GM21528 (cell line): ENCODE measurements at regions not wholly inside any gene's neighbourhood (a gene's known extent, or its start where the extent isn't known, plus 50 kb on each side); places are given as distances from the start of the nearest gene placed in this dataset.

ENCODE experiments used
- ATAC-seq: cut with Tn5 transposase; IDR thresholded peaks from one replicate; pipeline ENCODE4 v1.9.1; 2021; ENCODE audit warnings: mild to moderate bottlenecking, moderate library complexity; ENCODE audit not compliant: unreplicated experiment, low FRiP score

DNA sequence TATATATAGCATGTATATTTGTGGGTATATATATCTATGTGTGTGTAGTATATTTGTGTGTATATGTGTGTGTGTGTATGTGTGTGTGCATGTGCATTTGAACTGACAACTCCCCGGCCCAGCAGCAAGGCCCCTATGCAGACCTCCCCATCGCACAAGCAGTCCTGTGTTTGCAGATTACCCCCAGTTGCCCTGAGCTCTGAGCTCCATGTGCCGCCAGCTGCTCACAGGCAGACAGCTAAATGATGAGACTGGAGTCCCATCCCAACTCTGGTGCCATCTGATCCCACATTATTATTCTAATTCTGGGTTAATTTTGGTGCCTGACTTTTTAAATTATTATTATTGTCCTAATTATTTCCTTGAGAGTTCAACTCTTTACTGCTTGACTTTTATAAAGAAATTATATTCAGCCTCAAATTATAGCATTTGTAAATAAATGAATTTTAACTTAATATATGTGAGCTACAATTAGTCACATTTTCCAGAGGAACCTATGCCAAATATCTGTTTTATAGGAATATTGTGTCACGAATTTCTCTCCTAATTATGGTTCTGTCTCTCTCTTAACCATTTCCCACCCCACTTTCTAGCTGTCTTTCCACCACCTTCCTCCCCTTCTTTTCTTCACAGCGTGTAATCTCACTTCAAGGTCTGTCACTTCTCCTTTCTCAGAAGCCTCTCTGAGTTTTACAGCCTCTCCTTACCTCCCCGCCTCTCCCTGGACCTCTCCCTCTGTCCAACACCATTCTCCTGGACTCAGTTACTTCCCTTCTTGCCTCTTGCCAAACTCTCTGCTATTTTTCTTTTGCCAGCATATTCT, 90.6 kb upstream of the SYNDIG1 start:
- ATAC-seq = no peak

DNA sequence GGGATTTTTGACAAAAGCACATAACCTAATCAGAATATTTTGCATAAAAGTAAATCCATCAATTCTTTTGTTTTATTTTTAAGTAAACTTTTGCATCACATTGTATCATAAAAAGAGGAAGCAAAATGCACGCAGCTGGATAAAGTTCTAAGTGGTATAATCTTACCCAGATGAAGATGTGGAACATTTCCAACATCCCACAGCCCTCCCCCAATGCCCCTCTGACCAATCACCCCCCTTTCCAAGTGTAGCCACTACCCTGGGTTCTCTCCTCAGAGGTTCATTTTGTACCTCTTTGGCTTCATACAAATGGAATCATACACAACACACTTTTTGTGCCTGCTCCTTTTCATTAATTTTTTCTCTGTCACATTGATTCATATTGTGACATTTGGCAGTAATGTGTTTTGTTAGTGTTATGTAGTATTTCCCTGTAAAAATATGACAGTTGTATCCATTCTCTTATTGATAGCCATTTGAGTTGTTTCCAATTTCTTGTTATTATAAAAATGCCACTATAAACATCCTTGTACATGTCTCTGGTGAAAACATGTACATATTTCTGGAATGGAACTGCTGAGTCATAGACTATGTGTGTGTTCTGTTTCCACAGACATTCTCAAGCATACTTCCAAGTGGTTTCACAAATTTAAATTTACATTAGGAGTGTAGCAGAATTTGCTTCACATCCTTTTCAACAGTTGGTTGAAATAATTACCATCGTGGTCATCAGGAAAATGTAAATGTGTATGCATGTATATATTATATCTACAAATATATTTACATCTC, 92.9 kb upstream of the SYNDIG1 start:
- no peak for ATAC-seq

DNA sequence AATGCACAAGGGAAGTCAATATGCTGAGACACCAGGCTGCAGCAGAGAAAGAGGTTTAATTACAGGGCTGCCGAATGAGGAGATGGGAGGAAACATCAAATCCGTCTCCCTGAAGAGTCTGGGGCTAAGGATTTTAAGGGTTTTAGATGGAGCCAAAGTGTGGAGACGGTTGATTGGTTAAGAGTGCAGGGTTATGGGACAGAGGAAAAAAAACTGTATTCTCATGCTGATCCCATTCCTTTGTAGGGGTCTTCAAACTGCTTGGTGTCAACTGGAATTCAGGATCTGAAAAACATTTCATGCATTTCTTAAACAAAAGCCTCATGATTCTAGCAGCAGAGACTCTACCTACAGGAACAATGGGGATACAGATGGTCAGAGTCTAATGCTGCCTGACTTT, 96.1 kb upstream of the SYNDIG1 start:
- ATAC-seq = no peak

DNA sequence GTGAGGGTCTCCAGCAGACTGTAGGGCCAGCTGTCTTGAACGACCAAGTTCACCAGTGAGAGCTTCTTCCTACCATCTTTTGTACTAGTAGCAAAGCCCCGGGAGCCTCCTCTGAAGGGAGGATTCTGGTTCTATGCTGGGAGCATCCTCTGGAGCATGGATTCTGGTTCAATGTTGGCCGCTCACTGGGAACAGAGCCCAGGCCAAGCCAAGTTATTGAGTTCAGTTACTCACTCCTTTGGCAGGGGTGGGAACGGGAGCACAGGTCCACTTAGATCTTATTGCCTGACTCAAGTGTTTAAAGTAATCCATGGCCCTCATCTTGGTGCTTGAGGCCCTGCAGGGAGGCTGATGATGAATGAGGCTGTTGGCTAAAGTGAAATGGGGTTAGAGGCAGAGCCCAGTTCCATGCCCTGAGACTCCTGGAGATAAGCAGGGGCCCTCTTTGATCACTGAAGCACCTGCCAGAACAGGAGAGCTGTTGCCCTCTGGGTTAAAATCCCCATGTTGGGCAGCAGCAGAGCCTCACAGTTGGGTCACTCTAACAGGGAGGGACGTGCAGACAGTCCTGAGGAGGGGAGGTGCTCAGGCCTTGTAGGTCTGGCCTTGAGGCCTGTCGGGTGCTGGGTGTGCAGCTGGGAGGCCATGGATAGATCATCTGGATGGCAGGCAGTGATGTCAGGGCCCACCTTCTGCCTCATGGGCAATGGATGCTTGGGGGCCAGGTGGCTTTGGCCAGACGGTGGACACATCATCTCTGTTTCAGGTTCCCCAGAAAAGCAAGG, 98.3 kb upstream of the SYNDIG1 start:
- ATAC-seq = no peak

DNA sequence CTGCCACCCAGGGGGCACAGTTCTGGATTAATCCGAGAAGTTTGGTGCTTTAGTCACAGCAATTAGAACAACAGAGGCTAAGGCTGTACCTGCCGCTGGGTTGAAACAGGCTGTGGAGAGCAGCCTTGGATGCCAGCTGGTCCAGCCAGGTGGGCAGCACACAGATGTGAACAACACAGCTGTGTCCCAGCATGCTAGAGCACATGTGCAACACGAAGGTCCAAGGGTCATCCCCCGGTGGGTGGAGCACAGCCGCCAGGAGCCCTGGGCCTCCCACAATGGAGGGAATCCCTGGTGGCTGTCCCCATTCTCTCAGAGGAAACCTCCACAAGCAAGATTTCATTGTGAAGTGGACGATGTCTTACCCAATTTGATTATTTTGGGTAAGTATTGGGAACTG, 99.2 kb upstream of the SYNDIG1 start:
- ATAC-seq = no peak

DNA sequence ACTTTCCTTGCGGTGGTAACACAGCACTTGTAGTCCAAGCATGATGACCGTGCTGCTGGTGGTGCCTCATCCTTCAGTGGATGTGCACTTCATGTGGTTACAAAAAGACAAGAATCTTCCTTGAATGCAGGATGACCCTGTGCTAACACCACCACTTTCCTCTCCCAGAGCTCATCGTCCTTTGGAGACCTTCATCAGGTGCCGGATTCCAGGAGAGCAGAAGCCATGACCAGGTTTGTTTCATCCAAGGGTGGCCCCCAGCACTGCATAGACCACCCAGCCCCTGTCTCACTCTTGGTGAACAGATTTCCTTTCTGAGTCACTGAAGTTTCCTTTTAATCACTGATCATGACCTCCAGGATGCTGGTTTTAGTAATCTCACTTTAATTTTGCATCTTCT, 101.2 kb upstream of the SYNDIG1 start:
- no peak for ATAC-seq

DNA sequence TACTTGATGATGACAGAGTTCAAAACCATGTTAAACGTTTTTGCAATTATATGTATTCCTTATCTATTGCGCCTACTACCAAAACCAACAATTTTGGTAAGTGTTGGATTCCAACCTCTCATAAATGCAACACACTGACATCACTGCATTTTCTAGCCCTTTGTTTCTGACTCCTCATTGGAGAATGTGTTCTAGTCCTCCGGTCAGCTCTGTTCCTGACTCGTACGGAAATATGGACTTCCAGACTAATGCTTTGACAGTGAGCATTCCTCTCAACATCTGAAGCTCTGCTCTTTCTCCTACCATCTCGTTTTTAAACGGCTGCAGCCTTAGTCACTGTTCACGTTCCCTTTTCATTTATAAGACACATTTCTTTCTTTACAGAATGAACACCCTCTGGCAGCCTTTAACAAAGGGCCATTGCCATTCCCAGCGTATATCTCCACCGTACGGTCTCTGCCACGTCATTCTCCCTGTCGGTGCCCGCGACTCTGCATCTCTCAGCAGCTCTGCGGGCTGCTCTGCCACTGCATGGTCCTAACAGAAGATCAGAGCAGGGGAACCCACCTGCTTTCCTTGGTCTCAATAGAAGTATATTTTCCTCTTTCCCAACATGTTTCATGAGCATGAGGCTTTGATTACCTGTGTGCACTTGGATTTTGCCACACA, 103.0 kb upstream of the SYNDIG1 start:
- no peak for ATAC-seq

DNA sequence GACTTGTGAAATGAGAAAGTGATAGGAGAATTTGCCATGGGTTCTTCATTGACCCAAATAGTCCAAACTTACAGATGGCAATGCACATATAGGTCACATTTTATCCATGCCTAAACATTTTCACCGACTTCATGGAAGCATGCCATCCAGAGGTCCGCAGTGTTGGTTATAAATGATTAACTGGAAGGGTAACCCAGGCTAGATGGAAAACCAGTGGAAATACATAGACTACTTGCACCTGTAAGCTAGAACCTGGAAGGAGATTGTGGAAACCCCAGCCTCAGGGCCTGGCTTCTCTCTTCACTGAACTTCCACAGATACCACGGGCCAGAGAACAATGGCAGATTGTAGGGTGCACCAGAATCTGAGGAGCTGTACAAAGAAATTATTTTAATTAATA, 103.8 kb upstream of the SYNDIG1 start:
- ATAC-seq = no peak

DNA sequence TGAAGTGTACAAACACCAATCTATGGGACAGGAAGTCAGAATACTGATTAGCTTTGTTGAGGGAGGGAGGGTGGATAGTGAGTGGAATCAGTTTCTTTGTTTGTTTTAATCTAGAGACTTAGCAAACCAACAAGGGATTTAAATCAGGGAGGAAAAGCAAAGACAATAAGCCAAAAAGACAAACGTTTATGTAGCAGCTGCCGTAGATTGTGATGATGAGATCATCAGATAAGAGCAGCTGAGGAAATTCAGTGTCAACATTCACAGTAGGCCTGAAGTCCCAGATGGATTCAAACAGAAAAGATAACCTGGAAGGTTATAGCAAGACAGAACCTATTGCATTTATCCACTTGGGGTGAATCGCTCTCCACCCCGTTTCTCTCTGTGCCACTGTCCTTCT, 104.9 kb upstream of the SYNDIG1 start:
- ATAC-seq = no peak

DNA sequence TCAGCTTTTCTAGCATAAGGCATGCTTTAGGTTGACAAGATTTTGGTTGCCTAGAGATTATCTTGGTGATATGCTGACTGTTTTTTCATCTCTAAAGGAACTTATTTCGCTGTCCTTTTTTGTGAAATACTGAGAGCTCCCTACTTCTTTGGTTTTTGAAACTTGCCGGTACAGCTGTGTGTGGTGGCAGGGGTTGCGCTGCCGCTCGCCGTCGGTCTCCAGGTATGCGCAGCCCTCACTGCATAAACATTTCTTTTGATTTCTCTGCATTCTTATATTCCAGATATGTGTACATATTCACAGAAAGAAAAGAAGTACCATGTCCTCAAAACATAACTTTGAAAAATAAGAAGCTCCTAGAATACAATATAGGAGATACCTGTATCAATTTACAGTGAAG, 106.4 kb upstream of the SYNDIG1 start:
- no peak for ATAC-seq

DNA sequence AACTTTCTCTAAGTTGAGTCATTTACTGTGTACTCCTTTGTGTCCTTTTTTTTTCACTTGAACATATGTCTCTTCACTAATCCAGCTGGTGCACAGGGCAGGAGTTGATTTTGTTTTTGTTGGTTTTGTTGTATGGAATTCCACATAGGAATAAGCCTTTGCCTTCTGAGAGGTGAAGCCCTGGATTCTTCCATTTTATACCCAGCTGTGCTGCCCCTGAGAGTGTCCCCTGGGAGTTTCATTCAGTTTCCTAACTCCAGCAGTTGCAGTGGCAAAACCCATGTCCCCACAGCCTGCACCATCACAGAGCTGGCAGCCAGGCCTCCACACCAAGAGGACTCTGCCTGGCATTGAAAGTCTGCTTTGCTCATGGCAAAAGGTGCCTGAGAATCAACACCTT, 107.3 kb upstream of the SYNDIG1 start:
- no peak for ATAC-seq

DNA sequence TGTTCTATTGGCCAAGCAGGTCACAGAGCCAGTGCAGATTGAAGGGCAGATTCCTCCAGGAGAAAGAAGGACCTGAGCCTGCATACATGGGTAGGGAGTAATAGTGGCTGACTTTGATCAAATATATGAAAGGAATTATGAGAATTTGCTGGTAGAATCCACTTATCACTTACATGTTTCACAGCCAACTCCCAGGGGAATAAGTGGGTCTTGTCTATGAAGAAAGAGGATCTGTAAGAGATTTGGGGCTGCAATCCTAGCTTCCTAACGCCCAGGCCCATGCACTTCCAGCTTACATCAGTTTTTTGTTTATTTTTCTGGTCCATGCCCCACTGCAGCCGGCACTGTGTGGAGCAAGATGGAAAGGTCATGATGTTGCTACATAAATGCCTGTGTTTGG, 107.9 kb upstream of the SYNDIG1 start:
- ATAC-seq = no peak

DNA sequence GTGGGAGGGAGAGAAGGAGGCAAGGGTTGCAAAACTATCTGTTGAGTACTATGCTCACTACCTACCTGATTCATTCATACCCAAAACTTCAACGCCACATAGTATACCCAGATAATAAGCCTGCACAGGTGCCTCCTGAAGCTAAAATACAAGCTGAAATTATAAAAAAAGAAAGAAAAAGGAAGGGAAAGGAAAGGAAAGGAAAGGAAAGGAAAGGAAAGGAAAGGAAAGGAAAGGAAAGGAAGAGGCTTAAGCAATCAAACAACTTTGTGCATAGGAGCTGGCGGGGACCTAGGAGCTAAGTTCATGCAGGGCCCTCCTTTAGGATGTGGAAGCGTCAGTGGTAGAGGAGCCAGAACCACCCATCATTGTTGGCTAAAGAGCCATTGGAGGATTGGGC, 108.9 kb upstream of the SYNDIG1 start:
- no peak for ATAC-seq

DNA sequence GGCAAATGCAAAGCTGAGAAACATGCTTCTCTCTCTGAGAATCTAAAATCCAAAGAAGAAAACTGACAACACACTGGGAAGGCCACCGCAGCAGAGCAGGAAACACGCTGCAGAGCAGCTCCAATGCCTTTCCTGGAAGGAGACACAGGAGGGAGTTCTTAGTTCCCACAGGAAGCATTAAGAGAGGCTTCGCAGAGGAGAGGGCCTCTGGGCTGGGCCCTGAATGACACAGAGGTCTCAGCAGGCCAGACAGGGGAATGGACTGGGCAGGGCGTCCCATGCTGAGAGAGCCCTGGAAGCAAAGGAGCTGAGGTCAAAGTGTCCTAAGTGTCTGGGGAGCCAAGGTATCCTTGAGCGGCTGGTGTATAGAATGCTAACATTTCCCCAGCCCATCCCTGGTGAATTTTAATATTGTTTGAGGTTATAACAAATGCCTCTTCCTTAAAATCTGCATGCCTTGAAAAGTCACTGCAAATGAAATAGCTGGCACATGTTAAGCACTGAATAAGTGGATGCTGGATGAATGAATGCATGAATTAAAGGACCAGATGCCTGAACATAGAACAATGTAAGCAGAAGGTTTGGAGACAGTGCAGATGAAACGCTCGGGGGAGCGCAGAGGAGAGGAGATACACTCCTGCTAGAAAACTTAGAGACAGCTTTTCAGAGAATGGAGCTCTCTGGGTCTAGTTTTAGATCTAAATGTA, 110.0 kb upstream of the SYNDIG1 start:
- ATAC-seq = no peak

DNA sequence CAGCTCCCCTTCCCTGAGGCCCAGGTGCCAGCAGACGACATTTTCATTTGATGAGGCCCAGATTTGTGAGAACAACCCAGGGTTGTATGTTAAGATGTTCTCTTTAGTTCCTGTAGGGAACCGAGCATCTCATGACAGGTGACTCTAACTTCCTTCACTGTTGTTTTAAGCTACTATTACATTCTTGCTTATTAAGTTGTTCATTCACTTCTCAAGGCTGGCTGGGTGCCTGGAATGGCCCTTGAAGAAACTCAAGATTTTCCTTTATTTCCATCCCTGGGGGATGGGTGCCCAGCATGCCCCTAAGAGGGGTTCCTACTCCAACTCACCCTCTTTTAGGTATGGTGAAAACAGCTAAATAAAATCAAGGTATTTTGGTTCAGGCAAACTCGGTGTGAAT, 111.5 kb upstream of the SYNDIG1 start:
- ATAC-seq = no peak

DNA sequence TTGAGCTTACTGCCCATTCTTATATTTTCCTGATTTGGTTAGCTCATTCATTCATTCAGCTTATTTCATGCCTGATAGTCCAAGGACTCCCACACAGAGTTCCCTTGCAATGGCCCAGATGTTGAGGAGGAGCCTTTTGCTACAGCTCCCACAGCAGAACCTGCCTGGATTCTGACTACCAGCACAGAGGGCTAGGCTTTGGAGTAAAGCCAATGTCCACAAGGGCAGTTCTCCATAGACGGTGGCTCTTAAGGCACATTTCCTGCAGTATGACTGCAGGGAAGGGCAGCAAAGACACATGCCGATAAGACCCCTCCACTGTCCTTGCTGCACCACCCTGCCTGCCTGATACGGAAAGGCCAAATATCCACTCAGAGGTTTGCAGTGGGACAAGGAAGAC, 112.3 kb upstream of the SYNDIG1 start:
- ATAC-seq = no peak

DNA sequence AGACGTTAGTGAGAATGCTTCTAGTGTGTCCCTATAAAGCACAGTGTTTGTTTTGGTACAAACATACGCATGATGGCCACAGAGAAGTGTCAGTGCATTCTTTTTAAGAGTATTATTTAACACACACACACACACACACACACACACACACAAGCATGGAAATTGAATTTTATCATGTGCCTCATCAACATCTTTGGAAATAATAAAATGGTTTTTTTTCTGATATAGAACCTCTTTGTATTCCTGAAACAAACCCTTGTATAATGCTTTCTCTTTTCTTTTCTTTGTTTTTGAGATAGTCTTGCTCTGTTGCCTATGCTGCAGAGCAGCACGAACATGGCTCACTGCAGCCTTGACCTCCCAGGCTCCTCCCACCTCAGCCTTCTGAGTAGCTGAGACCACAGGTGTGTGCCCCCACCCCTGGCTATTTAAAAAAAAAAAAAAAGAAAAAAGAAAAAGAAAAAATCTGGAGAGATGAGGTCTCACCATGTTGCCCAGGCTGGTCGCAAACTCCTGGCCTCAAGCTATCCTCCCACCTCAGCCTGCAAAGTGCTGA, 116.2 kb upstream of the SYNDIG1 start:
- no peak for ATAC-seq

DNA sequence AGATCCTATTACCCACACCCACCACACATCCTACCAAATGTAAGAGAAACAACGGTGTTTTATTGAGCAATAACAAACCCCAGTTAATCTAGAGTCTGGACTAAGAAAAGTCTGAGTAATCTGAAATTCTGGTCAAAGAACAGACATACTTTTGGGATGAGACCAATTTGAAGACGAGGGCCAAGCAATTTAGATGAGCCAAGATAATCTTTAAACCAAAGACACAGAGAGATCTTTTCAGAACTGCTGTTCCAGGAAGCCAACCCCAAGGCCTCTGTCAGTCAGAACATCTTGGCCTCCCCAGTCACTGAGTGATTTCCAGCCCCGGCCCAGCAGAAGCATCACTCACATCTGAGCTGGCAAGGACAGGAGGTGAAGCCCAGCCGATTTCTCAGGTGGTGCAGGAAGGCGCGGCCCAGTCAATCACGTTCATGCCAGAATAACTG, 118.5 kb upstream of the SYNDIG1 start:
- no peak for ATAC-seq

DNA sequence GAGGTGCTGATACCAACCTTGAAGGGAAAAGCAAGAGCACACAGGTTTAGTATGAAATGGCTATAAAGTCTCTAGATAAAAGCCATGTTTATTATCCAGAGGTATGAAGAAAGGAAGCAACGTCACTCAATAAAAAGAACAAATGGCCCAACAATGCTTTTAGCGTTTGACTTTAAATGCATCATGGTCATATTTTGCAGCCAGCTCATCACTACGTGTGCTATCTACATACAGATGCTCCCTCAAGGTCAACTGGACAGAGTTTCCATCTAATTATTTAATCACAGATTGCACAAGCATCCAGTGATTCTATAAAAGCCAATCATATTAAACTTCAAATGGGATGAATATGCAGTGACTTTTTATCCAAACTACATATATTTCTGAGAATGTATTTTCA, 127.6 kb upstream of the SYNDIG1 start:
- ATAC-seq = no peak

DNA sequence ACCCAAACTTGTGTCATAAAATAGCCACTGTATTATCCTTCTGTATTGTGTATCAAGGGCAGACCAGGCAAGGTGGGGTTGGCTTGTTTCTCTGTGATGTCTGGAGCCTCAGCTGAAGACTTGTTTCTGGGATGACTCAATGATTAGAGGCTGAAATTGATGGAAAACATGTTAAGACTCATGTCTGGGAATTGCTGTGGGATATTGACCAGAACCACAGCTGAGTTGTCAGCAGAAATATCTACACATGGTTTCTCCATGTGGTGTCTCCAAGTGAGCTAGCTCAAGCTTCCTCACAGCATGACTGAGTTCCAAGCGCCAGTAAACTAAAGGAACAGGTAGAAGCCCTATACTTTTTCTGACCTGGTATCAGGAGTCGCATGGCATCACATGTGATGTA, 128.5 kb upstream of the SYNDIG1 start:
- ATAC-seq = no peak
